Psoas muscle (tissue), 7 donors: ENCODE measurements at regions not wholly inside any gene's neighbourhood (a gene's known extent, or its start where the extent isn't known, plus 50 kb on each side); places are given as distances from the start of the nearest gene placed in this dataset.

Source experiments
- ATAC-seq, 4 donors: fragments of 200-7000 bp; cut with Tn5 transposase; one replicate each; pipeline ENCODE4 v1.9.1; 2020; ENCODE audit warnings: moderate library complexity in 3 of 4, mild to moderate bottlenecking in 2 of 4
- DNase-seq, 2 donors: peaks; one replicate each; pipeline ENCODE4 v3.0.0-alpha.2; 2020
- H3K27ac ChIP-seq: fragments of 200-600 bp; one replicate; pipeline ENCODE4 v1.8.0; 2022
- H3K27me3 ChIP-seq, 3 donors: fragments of 200-600 bp in 1 of 3; one replicate each; pipeline versions ENCODE4 v1.6.1 to v1.8.0; 2013 to 2022; ENCODE audit warnings: low read length in 2 of 3, mild to moderate bottlenecking in 2 of 3, moderate library complexity in 1 of 3; ENCODE audit not compliant: insufficient read depth in 3 of 3
- H3K36me3 ChIP-seq, 2 donors: fragments of 200-600 bp in 1 of 2; one replicate each; pipeline versions ENCODE4 v1.6.1 to v1.8.0; 2013 to 2022; ENCODE audit warnings: low read depth in 1 of 2, mild to moderate bottlenecking in 1 of 2, moderate library complexity in 1 of 2; ENCODE audit not compliant: insufficient read depth in 1 of 2
- H3K4me1 ChIP-seq: fragments of 200-600 bp; one replicate; pipeline ENCODE4 v1.8.0; 2022
- H3K4me3 ChIP-seq: fragments of 200-600 bp; one replicate; pipeline ENCODE4 v1.8.0; 2022; ENCODE audit warnings: mild to moderate bottlenecking
- H3K9me3 ChIP-seq: fragments of 200-600 bp; one replicate; pipeline ENCODE4 v1.8.0; 2022
- WGBS, 3 donors: extraction: QIAGEN DNeasy Blood & Tissue Kit; methylation state at CpG; one replicate each; pipeline versions ENCODE4 v1.1.6 to v1.1.7; 2013; 5-methylcytosine and 5-hydroxymethylcytosine counted together
- intact Hi-C, 2 donors: fragments of 100-400 bp; cut with DNase I; formaldehyde crosslinking; loops; one replicate each; pipeline versions ENCODE4 v1.11.0 to v1.14.2; 2022
- TF ChIP-seq, protein P1 (sequence below): fragments of 200-600 bp; IDR thresholded peaks from one replicate; pipeline ENCODE4 v1.8.0; 2022; ENCODE audit warnings: antibody characterized with exemption
- donor health status: healthy with polysubstance abuse.
- donor health status: DM: no; HTN: no; CAD: no; lungs with moderate emphysema.
- donor health status: Bipolar disorder and iron deficiency.
- donor health status: healthy.
- donor health status: DM: yes; HTN: yes; CAD: no.
- donor health status: DM: no; HTN: no; CAD: no.
- donor health status: DM: yes; HTN: yes; CAD: no.

- Histone ChIP-seq H3K4me1 (no peaks in the 10 kb centered on the region), H3K4me3 (no peak overlapping the region), H3K27ac (no peak overlapping the region), H3K36me3 (peaks cover 0 to 6% of the 10 kb centered on the region in 2 donors), H3K27me3 (no peaks in the 10 kb centered on the region), H3K9me3 (no peaks in the 10 kb centered on the region)
- DNase-seq: no peak
- ATAC-seq: no peak
- intact Hi-C loops: no loop called here
- TF ChIP-seq, protein P1, sequence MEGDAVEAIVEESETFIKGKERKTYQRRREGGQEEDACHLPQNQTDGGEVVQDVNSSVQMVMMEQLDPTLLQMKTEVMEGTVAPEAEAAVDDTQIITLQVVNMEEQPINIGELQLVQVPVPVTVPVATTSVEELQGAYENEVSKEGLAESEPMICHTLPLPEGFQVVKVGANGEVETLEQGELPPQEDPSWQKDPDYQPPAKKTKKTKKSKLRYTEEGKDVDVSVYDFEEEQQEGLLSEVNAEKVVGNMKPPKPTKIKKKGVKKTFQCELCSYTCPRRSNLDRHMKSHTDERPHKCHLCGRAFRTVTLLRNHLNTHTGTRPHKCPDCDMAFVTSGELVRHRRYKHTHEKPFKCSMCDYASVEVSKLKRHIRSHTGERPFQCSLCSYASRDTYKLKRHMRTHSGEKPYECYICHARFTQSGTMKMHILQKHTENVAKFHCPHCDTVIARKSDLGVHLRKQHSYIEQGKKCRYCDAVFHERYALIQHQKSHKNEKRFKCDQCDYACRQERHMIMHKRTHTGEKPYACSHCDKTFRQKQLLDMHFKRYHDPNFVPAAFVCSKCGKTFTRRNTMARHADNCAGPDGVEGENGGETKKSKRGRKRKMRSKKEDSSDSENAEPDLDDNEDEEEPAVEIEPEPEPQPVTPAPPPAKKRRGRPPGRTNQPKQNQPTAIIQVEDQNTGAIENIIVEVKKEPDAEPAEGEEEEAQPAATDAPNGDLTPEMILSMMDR: no peak
- WGBS, 3 donors: 70 to 86% (median 81%) methylated on average over 2 of the region's 2 CpGs
These were observed 103.8 kb downstream of the LYPLAL1 start for GRCh38 chr1:219277304-219278105.

DNA sequence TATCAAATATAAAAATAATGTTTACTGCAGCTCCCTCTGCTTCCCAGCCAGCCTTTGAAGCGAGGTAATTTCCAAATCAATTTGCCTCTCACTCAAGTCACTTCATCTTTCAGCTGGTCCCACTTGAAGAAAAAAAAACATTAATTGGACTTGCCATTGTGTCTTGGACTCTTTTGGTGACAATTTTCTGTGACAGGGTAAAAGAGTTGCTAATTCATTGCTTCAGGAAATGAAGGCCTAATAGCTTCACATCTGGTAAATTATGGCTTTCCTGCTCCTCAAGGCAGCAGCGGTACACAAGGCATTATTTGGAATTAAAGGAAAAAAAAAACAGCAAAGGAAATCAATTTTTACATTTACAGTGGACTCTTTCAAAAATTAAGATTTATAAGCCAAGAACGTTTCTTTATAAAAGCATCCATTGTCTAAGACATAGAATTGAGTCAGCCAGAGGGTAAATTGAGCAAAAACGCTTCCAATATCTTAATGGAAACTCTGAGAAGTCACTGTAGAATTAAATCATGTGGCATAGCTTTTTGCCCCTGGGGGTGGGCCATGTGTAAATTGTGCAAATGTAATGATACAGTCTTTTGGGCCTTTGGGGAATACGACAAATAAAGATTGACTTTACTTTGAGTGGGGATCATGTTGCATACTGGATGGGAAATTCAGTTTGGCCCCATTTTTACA is 102.5 kb downstream of the LYPLAL1 start:
- Histone ChIP-seq H3K27me3 (no peaks in the 10 kb centered on the region), H3K4me3 (no peak overlapping the region), H3K27ac (no peak overlapping the region), H3K36me3 (peaks cover 0 to 11% of the 10 kb centered on the region in 2 donors), H3K9me3 (no peaks in the 10 kb centered on the region), H3K4me1 (no peaks in the 10 kb centered on the region)
- ATAC-seq (no peak), DNase-seq (no peak)
- TF ChIP-seq, protein P1: no peak
- intact Hi-C loops: no loop called here
- WGBS, 3 donors: 74 to 81% (median 75%) methylated on average over 5 of the region's 5 CpGs

DNA sequence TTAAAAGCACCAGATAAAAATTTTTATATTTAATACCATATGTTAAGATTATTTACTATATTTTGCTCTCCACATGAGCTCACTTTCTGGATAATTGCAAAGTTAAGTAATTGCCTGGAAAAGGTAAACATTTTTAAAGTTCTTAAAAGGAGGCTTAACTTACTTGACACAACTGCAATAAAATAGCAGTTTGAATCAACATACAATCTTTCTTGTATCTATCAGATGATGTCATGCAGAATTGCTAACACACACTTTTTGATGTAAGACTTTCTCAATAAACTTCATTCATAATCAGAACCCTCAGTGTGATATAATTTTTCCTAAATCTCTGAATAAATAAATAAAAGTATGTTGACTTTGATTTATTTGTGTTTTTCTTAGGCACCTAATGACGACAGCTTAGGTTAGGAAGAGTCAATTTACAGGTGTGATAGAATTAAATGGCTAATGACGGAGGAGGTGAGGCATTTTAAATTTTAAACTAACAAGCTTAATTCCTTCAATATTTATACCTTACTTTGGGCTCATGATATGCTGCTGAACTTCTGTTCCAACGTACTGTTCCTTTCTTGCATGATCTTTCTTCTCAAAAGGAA is 99.5 kb downstream of the LYPLAL1 start:
- WGBS, 3 donors: 95 to 98% (median 98%) methylated on average over 3 of the region's 3 CpGs
- DNase-seq: no peak
- no peak overlapping the region for H3K27ac ChIP-seq
- no peaks in the 10 kb centered on the region for H3K9me3 ChIP-seq
- no peak overlapping the region for H3K4me3 ChIP-seq
- no peak for ATAC-seq
- H3K27me3 ChIP-seq: no peaks in the 10 kb centered on the region
- peaks cover 0 to 11% of the 10 kb centered on the region in 2 donors for H3K36me3 ChIP-seq
- intact Hi-C loops: no loop called here
- TF ChIP-seq, protein P1: no peak
- H3K4me1 ChIP-seq: no peaks in the 10 kb centered on the region

DNA sequence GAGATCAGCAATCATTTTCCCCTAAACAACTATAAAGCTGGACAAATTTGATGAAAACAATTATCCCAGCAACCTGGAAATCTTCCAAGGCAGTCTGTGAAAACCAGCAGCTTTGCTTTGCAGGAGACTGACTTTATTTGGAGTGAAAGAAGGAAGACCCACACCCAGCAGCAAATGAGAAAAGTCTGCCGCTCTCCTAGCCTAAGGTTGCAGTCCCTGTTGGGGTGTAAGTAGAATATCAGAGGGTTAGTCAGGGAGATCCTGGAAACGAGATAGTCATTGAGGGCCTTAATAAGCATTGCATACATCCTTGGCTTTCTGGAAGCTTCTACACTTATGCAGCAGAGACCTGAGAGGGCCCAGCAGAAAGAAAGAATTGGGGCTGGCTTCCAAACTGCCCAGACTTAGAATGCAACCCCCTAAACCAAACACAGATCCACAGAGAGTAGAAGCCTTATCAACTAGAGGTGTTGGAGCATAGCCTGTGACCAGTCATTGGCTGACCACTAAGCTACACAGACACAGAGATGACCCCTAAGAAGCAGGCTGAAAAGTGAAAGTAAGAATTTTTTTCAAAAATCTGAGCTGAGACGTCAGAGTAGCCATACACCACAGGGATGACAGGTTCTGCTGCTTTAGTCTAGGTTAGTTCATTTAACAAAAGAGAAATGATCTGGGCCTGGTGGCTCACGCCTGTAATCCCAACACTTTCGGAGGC is 98.3 kb downstream of the LYPLAL1 start:
- Histone ChIP-seq H3K4me1 (no peaks in the 10 kb centered on the region), H3K27me3 (no peaks in the 10 kb centered on the region), H3K4me3 (no peak overlapping the region), H3K36me3 (peaks cover 0 to 11% of the 10 kb centered on the region in 2 donors), H3K9me3 (no peaks in the 10 kb centered on the region), H3K27ac (no peak overlapping the region)
- WGBS, 3 donors: 58 to 79% (median 70%) methylated on average over 5 of the region's 5 CpGs
- TF ChIP-seq, protein P1: no peak
- ATAC-seq (no peak), DNase-seq (no peak)
- intact Hi-C loops: no loop called here
